Cerebellar cortex (tissue), 1 donor: ENCODE measurements at regions not wholly inside any gene's neighbourhood (a gene's known extent, or its start where the extent isn't known, plus 50 kb on each side); places are given as distances from the start of the nearest gene placed in this dataset.
A peak's percentile ranks its signal among the peaks of the same experiment; 100 is the strongest.

Source experiments
- DNase-seq: peaks from one replicate; pipeline ENCODE4 v3.0.0-alpha.2; 2015; ENCODE audit warnings: low spot score

DNA sequence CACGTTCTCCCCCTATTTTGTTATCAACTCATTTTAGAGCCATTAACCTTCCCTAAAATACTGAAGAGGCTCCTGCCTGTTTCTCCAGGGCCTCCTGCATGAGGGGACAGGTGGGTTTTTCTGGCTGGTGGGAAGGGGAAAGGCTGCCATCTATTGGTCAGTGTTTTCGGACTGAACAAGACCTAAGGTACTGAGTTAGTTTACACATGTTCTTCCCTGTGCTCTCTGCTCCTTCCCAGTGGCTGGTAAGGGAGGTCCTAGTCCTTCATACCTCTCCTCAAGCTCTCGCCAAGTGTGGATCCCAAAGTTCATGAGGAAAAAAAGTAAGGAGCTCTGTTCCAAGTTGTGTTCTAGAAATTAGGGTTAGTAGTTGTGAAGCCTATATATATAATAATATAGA lies 357.5 kb downstream of the FSCB start:
- peak; percentile 29 for DNase-seq

DNA sequence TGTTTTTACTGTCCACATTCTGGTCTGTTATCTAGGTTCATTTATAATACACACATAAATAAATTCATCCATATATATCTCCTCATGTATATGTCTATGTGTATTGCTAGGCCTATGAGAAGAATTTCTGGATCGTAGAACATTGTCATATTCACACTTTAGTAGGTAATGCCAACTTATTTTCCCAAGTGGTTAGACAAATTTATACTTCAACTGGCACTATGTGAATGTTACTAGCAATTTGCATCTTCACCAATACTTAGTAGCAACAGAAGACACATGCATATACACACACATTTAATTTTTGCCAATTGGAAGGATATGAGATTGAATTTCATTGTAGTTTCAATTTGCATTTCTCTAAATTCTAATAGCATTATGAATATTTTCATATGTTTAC lies 365.1 kb downstream of the FSCB start:
- no peak for DNase-seq

DNA sequence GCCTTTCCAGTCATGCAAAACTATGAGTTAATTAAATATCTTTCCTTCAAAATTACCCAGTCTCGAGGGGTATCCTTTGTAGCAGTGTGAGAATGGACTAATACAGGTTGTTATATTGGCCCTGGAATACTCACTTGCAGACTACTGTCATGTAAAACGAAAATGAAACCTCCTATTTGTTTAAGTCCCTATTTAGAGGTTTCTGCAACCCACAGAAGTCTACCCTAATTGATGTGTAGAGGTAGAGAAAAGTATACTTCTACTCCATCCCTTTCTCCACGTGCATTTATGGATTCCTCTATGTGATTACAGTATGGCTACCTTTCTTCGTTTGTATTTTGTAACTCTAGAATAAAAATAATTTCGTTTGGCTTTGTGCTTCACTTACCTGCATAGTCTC lies 371.1 kb downstream of the FSCB start:
- DNase-seq: no peak

DNA sequence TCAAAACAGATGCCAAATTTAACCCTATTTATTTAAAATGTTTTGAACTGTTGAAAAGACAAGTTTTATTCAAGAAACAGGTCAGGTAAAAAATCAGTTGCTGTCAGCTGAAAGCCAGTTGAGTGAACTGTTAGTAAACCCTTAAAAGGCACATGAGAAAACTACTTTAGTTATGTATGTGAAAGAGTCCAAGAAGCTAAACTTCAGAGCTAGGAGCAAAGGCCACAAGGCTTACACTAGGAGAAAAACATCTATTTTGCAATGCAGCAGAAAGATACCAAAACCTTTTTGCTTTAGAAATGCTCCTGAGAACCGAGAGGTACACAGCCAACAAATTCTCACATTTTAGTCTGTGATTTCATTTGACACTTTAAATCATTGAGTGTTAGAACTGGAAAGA lies 375.2 kb downstream of the FSCB start:
- DNase-seq: no peak

DNA sequence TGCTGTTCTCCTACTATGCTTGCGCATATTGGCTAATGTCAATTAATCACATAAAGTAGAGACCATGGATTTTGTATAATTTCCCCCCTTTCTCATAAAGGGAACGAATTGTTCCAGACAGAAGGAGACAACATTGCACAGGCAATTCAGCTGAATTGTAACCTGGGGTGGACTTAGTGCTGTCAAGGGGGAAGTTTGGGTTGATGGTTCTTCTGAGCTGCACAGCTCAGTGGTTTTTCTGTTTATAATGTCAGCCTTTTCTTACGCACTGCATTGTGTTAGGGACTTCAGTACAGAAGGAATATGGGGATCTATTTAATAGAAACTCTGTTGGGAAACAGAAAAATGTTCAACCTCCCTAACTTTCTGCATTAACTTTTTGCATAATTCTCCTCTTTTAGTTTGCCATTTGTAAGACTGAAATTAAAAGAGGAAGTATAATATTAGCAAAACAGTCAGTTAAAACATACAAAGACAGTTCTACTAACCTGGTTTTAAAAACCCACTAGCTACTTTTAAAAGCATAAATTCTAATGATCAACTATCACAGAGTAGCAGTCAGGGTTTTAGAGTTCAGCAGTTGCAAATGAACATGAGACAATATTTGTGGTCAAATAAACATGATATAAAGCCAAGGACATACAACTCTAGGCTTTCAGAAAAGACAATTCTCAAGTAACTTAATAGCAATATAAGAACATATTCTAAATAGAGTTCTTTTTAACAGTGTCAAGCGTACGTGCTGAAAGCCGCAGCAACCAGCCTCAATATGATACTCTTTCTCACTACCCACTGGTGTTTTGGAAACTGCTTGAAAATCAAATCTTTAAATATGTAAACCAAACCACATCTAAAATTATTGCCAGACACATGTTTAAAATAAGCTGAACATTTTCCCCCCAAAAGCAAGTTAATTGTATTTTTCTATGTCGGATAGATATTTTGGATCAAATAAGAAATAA lies 393.0 kb downstream of the FSCB start:
- DNase-seq: no peak

DNA sequence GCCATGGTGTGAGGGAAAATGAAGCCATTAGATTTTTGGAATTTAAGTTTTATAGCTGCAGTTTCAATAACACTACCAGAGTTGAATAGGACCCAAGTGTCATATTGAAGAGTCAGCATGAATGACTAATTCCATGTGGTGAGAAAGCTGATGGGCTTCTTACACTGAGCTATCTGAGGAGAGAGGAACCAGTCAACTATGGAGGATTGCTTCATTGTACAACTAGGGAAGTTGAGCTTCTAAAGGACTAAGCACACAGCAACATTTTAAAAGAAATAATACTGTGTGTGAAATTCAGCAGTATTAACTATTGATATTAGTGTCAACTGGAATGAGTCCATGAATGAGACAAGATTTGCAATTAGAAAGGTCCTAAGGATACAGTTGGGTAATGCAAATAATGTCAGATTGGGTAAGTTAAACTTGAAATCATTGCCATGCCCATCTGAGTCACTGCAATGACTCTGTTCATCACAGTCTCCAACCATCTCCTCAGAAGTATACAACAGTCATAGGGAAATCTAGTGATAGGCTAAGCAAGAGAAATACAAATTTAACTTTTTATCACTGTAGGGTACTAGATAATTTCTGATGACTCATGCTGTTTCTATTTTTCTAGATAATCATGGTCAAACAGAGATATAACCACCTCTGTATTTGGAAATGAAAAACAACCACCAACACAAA lies 394.2 kb downstream of the FSCB start:
- DNase-seq: no peak

DNA sequence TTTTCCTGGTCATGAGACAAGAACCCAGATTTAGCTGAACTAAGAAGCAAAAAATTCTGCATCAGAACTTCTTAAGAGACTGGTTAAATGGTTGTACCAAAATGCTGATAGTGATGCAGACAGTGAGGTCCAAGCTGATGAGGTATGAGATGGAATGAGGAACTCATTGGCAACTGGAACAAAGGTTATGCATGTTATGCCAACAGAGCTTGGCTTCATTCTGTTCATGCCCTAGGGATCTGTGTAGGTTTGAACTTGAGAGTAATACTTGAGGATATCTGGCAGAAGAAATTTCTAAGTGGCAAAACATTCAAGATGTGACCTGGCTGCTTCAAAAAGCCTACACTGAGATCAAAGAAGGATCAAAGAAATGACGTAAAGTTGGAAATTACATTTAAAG lies 398.0 kb downstream of the FSCB start:
- no peak for DNase-seq

DNA sequence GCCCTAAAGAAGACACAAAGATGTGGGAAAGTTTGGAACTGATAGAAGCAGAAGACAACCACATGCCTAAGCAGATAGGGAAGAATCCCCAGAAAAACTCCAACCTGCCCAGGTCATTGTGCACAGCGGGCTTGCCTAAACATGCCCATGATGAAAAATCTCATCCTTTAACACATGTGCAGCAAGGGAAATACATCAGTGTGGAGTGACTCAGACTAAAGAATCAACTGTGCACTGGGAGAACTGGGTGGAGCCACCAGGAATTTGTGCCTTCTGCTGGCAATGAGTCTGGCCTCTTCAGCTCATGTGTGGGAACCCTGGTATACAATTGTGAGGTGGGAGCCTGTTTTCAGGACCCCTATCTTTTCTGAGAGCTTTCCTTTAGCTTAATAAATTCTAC lies 398.5 kb downstream of the FSCB start:
- no peak for DNase-seq

DNA sequence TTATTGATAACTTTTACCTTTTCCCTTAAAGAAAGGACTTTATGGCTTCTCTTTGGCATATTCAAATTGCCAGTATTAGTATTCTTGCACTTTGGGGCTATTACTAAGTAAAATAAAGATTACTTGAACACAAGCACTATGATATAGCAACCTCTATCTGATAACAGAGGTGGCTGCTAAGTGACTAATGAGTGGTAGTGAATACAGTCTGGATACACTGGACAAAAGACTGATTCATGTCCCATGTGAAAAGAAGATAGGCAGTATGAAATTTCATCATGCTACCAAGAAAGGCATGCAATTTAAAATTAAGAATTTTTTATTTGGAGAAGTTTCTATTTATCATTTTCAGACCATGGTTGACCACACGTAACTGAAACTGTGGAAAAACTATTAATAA lies 399.9 kb downstream of the FSCB start:
- no peak for DNase-seq

DNA sequence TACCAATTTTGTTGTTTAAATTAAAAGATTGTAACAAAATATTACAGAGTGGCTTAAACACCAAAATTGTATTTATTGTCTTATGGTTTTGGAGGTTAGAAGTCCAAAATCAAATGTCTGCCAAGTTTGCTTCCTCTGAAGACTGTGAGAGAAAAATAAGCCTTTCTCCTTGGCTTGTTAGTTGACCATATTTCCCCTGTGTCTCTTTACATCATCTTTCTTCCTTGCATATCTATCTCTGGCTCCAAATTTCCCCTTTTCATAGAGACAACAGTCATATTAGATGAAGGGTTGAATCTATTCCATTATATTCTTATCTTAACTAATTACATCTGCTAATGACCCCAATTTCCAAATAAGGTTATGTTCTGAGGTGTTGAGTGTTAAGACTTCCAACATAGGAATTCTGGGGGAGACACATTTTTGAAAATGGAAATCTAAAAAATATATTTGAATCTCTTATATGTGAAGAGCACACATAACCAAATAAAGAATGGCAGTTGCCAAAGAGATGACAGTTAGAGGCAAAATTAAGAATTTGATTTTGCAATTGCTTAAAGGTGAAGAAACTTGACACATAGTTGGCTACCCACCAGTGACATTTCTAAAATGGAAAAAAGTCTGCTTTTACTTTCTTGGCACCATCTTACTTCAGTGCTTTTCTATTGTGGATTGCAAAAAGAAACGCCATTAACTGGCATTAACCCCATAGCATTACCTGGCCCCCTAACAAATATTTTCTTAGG lies 407.2 kb downstream of the FSCB start:
- DNase-seq: no peak

DNA sequence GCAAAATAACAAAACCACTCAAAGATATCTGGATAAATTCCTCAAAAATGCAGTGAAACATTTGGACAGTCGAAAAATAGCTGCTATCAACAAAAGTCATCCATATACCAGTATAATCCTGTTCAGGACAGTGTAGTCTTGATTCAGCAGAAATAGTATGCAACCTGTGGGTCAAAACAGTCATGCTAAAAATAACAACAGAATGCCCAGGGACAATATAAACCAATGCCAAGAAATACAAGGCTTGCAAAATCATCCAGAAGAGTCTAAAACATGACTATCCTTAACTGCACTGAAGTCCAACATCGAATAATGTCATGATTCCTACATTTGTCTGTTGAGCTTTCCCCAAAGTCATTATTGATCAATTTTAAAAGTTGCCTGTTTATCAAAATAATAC lies 425.9 kb downstream of the FSCB start:
- DNase-seq: no peak

DNA sequence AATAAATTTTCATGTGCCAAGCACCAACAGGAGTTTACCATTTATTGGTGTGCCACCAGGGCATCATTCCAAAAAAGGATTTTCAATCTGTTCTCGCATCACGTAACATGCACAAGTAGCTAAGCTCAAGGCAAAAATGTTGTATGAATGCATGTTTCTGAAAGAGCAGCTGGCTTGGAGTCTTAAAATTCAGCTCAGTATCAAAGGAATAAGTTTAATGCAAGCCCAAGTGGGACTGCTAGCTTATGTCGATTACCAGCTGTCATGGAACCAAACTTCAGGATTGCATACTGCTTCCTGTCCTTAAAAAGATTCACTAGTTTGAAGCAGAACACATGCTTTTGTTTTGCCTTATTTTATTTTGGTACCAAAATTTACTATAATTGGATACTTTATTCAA lies 437.0 kb downstream of the FSCB start:
- DNase-seq: no peak

DNA sequence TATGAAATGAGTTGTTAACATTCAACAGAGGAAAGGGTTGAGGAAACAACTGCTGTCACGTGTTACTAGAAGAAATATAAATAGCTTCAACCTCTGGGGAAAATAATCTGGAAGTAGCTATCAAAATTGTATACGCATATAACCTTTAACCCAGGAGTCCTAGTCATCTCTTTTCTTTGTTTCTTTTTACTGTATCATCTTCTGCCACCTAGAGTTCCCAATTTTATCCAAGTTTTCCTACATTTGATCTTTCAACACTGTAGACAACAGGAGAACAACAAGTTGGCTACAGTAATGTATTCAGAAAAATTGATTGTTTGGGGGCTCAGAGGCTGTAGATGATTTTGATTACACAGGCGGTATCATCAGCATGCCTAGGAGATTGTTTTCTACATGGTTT lies 453.7 kb downstream of the FSCB start:
- DNase-seq: no peak

DNA sequence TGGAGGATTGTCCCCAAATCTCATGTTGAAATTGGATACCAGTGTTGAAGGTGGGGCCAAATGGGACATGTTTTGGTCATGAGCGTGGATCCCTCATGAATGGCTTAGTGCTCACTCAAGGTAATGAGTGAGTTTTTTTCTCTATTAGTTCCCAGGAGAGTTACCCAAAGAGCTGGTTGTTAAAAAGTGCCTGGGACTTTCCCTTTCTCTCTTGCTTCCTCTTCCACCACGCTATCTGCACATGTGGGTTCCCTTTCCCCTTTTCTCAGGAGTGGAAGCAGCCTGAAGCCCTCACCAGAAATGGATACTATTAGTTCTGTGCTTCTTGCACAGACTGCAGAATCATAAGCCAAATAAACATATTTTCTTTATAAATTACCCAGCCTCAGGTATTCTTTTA lies 465.4 kb downstream of the FSCB start:
- DNase-seq: no peak

DNA sequence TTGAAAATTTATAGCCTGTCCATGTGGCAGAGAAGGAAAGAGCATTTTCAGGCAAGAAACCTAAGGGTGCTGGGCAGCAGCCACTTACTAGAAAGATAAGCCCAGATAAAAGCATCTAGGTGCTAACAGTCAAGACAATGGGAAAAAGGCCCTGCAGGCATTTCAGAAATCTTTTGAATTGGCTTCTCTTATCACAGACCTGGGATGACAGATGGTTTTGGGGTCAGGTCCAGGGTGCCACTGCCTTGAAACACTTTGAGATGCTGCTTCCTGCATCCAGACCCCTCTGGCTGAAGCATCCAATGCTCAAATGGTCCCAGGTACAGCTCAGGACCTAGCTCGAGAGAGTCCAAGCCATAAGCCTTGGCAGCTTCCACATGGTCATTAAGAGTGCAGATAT lies 466.5 kb downstream of the FSCB start:
- DNase-seq: no peak

DNA sequence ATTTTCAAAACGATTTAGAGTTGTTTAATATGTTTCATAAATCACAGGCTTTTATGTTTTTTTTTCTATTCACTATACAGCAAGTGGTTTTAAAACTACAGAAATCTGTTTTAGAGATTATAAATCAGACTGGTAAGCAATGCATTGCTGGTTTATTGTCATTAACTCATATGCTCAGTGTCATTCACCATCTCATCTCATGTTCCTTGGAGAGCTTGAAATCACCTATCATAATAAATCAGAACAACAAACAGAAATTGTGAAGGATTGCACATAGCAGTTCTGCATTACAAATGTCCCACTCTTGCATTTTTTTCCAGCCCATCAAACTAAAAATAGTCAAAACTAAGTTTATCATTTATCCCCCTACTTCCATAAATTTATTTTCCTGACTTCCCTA lies 470.8 kb downstream of the FSCB start:
- DNase-seq: no peak

DNA sequence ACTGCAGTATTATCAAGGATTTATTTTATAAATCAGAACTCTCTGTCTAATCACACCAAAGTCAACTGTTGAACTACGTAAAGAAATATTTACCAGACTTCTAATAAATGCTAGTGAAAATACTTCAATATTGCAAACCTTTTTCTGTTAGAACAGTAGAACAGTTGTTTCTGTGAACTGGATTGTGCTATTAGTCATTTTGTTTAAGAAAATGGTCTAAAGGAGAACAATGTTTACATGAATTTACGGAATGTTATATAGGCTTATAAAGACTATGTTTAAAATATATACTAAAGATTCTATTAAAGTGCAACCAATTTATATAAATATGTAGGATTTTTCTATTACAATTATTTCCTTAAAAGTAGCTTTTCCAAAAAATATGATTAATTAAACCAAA lies 471.4 kb downstream of the FSCB start:
- DNase-seq: no peak

DNA sequence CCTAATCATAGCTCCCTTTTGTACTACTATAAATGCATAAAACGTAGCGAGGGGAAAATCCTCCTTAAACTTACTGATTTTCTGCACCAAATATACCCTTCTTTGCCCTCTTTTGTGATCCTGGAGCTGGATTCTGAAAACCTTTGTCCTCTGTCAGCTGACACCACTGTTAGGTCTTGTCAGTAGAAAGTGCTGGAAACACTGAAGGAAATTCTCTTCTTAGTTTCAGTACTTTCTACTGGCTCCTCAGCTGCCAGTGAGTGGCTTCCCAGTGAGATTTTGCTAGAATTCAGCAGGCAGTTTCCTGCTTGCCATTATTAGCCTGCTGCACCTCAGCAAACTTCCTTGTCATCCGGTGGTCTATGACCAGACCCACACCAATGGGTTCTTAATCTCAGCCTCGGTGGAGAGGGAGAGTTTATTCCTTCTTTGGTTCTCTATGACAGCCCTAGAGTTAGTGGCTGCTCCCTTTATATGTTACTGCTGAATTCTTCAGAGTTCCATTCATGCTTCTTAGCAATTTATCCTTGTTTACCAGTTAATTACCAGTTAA lies 476.2 kb downstream of the FSCB start:
- DNase-seq: no peak

DNA sequence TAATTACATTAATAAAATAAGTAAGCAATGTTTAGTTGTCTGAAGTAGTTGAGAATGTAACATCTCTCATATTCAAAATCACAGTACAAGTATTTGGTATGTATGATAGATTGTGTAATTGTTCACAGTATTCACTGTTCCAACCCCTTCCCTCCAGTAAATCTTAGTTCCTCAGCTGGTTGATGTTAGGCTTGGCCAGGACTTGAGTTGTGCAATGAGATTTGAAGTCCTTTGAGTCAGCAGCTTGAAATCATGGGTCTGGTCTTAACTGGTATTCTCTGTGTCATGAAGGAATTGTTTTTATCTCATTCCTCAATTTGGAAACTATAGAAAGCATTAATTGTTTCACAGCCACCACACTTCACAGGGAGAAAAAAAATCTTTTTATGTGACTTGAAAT lies 477.1 kb downstream of the FSCB start:
- no peak for DNase-seq

DNA sequence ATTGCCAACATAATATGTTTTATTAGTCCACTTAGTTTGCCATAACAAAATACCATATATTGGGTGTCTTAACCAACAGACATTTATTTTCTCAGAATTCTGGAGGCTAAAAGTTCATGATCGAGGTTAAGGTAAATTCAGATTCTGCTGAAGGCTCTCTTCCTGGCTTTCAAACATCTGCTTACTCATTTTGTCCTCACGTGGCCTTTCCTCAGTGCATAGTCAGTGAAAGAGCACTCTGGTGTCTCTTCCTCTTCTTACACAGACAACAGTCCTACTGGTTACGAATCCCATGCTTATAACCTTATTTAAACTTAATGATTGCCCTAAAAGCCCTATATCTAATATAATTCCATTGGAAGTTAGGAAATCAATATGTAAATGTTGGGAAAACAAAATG lies 479.7 kb downstream of the FSCB start:
- DNase-seq: no peak

DNA sequence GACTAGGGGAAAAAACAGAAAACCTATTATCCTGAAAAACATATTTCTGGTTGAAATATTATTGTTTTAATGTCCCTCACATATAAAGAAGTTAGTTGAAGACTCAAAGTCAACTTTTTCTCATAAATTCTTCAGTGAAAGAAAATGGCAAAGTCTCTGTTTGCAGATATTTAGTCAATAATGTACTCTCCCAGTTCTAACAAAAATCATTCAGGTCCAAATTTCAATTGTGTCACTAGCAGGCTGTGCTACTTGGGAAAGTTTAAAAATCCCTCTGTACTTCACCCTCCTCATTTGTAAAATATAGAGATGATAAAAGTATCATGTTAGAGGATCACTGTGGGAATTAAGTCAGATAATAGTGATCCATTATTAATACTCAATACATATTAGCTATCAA lies 496.5 kb downstream of the FSCB start:
- DNase-seq: no peak

DNA sequence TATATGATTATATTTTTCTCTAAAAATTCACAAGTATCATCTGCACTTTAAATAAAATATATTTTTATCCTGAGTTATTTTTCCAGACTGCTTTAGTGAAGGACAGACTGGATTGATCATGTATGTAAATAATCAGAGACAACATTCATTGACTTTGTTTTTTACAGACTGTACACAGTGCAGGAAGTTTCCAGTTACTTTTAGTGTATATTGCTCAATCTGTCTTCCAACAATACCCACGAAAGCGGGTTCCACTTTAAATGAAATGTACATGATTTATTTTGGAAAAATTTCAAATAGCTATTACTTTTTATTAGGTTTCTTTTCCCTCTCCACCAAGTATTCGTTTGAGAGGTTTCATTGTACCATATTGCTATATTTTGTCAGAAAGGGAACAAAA lies 497.0 kb downstream of the FSCB start:
- no peak for DNase-seq

DNA sequence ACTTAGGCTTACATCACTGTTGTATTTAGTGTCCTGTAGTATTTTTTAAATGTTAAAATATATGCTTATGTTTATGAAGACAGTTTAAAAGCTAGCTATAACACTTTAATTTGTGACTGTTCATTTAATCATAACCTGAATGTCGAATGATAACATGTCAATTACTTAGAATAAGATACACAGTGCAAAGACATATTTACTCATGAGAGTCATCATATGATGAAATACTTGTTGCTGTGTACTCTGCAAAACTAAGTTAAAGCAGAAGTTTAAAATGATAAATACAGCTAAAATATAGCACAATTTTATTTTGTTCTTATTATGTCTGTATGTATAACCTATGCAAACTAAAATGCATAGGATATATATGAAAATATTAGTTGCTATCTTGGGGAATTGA lies 497.4 kb downstream of the FSCB start:
- DNase-seq: no peak
